K562 (cell line): ENCODE measurements at regions not wholly inside any gene's neighbourhood (a gene's known extent, or its start where the extent isn't known, plus 50 kb on each side); places are given as distances from the start of the nearest gene placed in this dataset.

ENCODE experiments used
- ADNP ChIP-seq: fragments of 200-800 bp; sonication (Bioruptor generic); IDR thresholded peaks from 2 replicates; pipeline ENCODE4 v1.6.1; 2016; ENCODE audit warnings: missing genetic modification characterization, missing compliant biosample characterization
- CBX1 ChIP-seq: sonication (generic); IDR thresholded peaks from 2 replicates; pipeline ENCODE4 v1.6.1; 2016; ENCODE audit warnings: antibody characterized with exemption, low read depth, mild to moderate bottlenecking
- CEBPG ChIP-seq, 3 experiments: fragments of 200-800 bp in 1 of 3; sonication (Bioruptor generic) in 1 of 3; sonication (generic) in 1 of 3; formaldehyde crosslinking in 1 of 3; IDR thresholded peaks in 2 of 3; conservative IDR thresholded peaks in 1 of 3; 2 replicates each; pipeline versions ENCODE4 v1.6.1 to v1.8.0; 2016 to 2022; ENCODE audit warnings: missing compliant biosample characterization in 2 of 3, missing genetic modification characterization in 2 of 3, mild to moderate bottlenecking in 1 of 3, missing genetic modification reagents in 1 of 3
- HNRNPH1 ChIP-seq: fragments of 200-400 bp; formaldehyde crosslinking; optimal IDR thresholded peaks from 2 replicates; pipeline ENCODE3; 2017; ENCODE audit warnings: low read depth, mild to moderate bottlenecking, low read length, moderate library complexity
- HNRNPK ChIP-seq: fragments of 200-400 bp; formaldehyde crosslinking; IDR thresholded peaks from one replicate; pipeline ENCODE4 v1.6.1; 2018; ENCODE audit warnings: mild to moderate bottlenecking, low read depth, low read length; ENCODE audit not compliant: poor library complexity, severe bottlenecking
- MXI1 ChIP-seq: IDR thresholded peaks from 2 replicates; pipeline ENCODE4 v1.6.1; 2011; ENCODE audit warnings: low read depth, mild to moderate bottlenecking, improper control_type of control experiment, low read length
- NCOA1 ChIP-seq: fragments of 450-650 bp; IDR thresholded peaks from 2 replicates; pipeline ENCODE4 v1.6.1; 2016; ENCODE audit warnings: low read depth
- POLR2A ChIP-seq: fragments of 450-650 bp; conservative IDR thresholded peaks from 2 replicates; pipeline ENCODE4 v1.6.1; 2016
- POLR2AphosphoS5 ChIP-seq: IDR thresholded peaks from 2 replicates; pipeline ENCODE4 v1.6.1; 2011; ENCODE audit warnings: mild to moderate bottlenecking, low read depth, low read length, moderate library complexity; ENCODE audit not compliant: control insufficient read depth, insufficient read depth
- SMC3 ChIP-seq: conservative IDR thresholded peaks from 2 replicates; pipeline ENCODE4 v1.6.1; 2011; ENCODE audit warnings: low read depth, low read length, improper control_type of control experiment; ENCODE audit not compliant: insufficient read depth
- ZNF121 ChIP-seq: sonication (generic); formaldehyde crosslinking; conservative IDR thresholded peaks from 2 replicates; pipeline ENCODE4 v1.8.0; 2022; ENCODE audit warnings: missing genetic modification reagents
- ZNF445 ChIP-seq: fragments of 250-450 bp; sonication (Bioruptor Pico); IDR thresholded peaks from 2 replicates; pipeline ENCODE4 v1.4.0; 2020; ENCODE audit warnings: low read depth, mild to moderate bottlenecking, moderate library complexity
- TF ChIP-seq, protein P1 (sequence below), 2 experiments: IDR thresholded peaks; 2 replicates each; pipeline ENCODE4 v1.6.1; 2011; ENCODE audit warnings: borderline replicate concordance in 1 of 2, control low read depth in 1 of 2, low read depth in 1 of 2, low read length in 1 of 2, mild to moderate bottlenecking in 1 of 2, mixed read lengths in 1 of 2, moderate library complexity in 1 of 2; ENCODE audit not compliant: insufficient read depth in 1 of 2, insufficient read length in 1 of 2, poor library complexity in 1 of 2, severe bottlenecking in 1 of 2; ENCODE audit errors: extremely low read depth in 1 of 2
- TF ChIP-seq, protein P2 (sequence below), 3 experiments: IDR thresholded peaks in 2 of 3; conservative IDR thresholded peaks in 1 of 3; 2 replicates each; pipeline ENCODE4 v1.5.1; 2011 to 2012; ENCODE audit warnings: low read length in 3 of 3, mild to moderate bottlenecking in 3 of 3, control low read depth in 2 of 3, improper control_type of control experiment in 1 of 3, inconsistent platforms in 1 of 3, low read depth in 1 of 3, mixed read lengths in 1 of 3, moderate library complexity in 1 of 3; ENCODE audit not compliant: insufficient read depth in 2 of 3

DNA sequence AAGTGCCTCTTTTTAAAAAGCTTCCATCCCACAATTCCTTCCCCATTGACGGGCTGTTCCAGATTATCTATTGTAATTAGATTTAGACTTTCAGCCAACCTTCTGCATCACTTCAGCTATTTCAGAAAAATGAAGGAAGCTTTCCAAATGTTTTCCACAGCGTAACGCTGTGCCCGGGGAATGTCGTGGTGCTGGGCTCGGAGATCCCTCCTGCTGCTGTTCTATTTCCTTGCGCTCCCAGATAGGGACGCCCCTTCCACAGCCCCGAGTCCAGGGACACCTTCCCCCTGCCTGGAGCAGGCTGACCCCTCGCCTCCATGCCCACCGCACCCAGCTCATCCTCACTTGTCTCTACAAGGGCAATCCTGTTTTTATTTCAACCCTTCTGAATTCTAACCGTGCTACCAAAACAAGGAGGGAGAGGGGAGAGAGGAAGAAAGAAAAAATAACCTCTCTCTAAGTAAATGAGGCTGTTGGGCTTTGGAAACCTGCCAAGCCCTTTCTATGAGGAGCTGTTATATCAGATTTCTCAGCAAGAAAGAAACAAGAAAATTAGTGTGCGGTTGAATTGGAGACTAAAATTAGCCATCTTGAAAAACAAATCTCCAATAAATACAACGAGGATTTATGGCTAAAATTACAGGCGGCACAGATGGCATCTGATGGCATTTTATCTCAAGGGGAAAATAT, 366.9 kb downstream of the BRD1 start:
- TF ChIP-seq CBX1 (no peak), CEBPG (CRISPR knock-in tag; IDR thresholded peaks at IDR 0.05) (no peak), CEBPG (tag; conservative IDR thresholded peaks at IDR 0.05 in 1 of 2, IDR thresholded peaks at IDR 0.05 in 1 of 2) (no peak), NCOA1 (no peak), ZNF445 (CRISPR knock-in tag) (no peak), ADNP (no peak), POLR2AphosphoS5 (no peak), SMC3 (no peak), HNRNPK (no peak), HNRNPH1 (no peak), MXI1 (no peak), POLR2A (no peak), ZNF121 (CRISPR knock-in tag) (no peak)
- TF ChIP-seq, protein P1, sequence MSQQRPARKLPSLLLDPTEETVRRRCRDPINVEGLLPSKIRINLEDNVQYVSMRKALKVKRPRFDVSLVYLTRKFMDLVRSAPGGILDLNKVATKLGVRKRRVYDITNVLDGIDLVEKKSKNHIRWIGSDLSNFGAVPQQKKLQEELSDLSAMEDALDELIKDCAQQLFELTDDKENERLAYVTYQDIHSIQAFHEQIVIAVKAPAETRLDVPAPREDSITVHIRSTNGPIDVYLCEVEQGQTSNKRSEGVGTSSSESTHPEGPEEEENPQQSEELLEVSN (IDR thresholded peaks at IDR 0.05; ENCODE audit: borderline replicate concordance in 1 of 2, extremely low read depth in 1 of 2, insufficient read depth in 1 of 2, insufficient read length in 1 of 2, low read depth in 1 of 2, low read length in 1 of 2, poor library complexity in 1 of 2, severe bottlenecking in 1 of 2), result no peak
- TF ChIP-seq, protein P2, sequence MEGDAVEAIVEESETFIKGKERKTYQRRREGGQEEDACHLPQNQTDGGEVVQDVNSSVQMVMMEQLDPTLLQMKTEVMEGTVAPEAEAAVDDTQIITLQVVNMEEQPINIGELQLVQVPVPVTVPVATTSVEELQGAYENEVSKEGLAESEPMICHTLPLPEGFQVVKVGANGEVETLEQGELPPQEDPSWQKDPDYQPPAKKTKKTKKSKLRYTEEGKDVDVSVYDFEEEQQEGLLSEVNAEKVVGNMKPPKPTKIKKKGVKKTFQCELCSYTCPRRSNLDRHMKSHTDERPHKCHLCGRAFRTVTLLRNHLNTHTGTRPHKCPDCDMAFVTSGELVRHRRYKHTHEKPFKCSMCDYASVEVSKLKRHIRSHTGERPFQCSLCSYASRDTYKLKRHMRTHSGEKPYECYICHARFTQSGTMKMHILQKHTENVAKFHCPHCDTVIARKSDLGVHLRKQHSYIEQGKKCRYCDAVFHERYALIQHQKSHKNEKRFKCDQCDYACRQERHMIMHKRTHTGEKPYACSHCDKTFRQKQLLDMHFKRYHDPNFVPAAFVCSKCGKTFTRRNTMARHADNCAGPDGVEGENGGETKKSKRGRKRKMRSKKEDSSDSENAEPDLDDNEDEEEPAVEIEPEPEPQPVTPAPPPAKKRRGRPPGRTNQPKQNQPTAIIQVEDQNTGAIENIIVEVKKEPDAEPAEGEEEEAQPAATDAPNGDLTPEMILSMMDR (IDR thresholded peaks at IDR 0.05 in 2 of 3, conservative IDR thresholded peaks at IDR 0.05 in 1 of 3; ENCODE audit: insufficient read depth in 2 of 3, low read depth in 1 of 3, low read length in 3 of 3), result no peak
